DMS114 treated with DMSO at 0.1 percent for 48 hours (cell line): ENCODE measurements at regions not wholly inside any gene's neighbourhood (a gene's known extent, or its start where the extent isn't known, plus 50 kb on each side); places are given as distances from the start of the nearest gene placed in this dataset.
"Not testable (repeated sequence)": the region's sequence is repeated elsewhere in the genome, so short reads cannot be mapped to it uniquely, and the experiment has no call there.

ENCODE experiments used
- DNase-seq: peaks from one replicate; lab custom pipeline; 2025; ENCODE audit not compliant: unreplicated experiment; lab: John Stamatoyannopoulos, UW

GRCh38 chr10:2893158-2893845 lies 174.0 kb upstream of the PFKP start:
- DNase-seq = no peak

GRCh38 chr10:2891770-2892124 lies 175.6 kb upstream of the PFKP start:
- no peak for DNase-seq

- no peak for DNase-seq
These were observed 176.1 kb upstream of the PFKP start for GRCh38 chr10:2891073-2891769.

- DNase-seq = no peak
These were observed 177.3 kb upstream of the PFKP start for GRCh38 chr10:2890093-2890492.

GRCh38 chr10:2888403-2889004 lies 178.8 kb upstream of the PFKP start:
- DNase-seq = no peak

- no peak for DNase-seq
These were observed 179.8 kb upstream of the PFKP start for GRCh38 chr10:2887391-2888070.

- DNase-seq = no peak
These were observed 180.7 kb upstream of the PFKP start for GRCh38 chr10:2886662-2887061.

GRCh38 chr10:2885288-2886278 lies 181.8 kb upstream of the PFKP start:
- DNase-seq = no peak

GRCh38 chr10:2883983-2884540 lies 183.3 kb upstream of the PFKP start:
- not testable (repeated sequence) for DNase-seq

GRCh38 chr10:2883238-2883637 lies 184.1 kb upstream of the PFKP start:
- no peak for DNase-seq

GRCh38 chr10:2882628-2883027 lies 184.7 kb upstream of the PFKP start:
- DNase-seq = no peak

- DNase-seq = no peak
These were observed 185.4 kb upstream of the PFKP start for GRCh38 chr10:2881720-2882620.

GRCh38 chr10:2880050-2880449 lies 187.3 kb upstream of the PFKP start:
- not testable (repeated sequence) for DNase-seq

GRCh38 chr10:2878818-2879217 lies 188.5 kb upstream of the PFKP start:
- DNase-seq = no peak

GRCh38 chr10:2876032-2876431 lies 191.3 kb upstream of the PFKP start:
- no peak for DNase-seq

GRCh38 chr10:2874963-2875362 lies 192.4 kb upstream of the PFKP start:
- no peak for DNase-seq

GRCh38 chr10:2873769-2874168 lies 193.6 kb upstream of the PFKP start:
- no peak for DNase-seq

GRCh38 chr10:2871673-2872219 lies 195.6 kb upstream of the PFKP start:
- no peak for DNase-seq

- no peak for DNase-seq
These were observed 196.7 kb upstream of the PFKP start for GRCh38 chr10:2870654-2871053.
